GM03348 (cell line): ENCODE measurements at regions not wholly inside any gene's neighbourhood (a gene's known extent, or its start where the extent isn't known, plus 50 kb on each side); places are given as distances from the start of the nearest gene placed in this dataset.

Experiments
- DNase-seq: peaks from one replicate; pipeline ENCODE4 v3.0.0; 2012; ENCODE audit warnings: low spot score

DNA sequence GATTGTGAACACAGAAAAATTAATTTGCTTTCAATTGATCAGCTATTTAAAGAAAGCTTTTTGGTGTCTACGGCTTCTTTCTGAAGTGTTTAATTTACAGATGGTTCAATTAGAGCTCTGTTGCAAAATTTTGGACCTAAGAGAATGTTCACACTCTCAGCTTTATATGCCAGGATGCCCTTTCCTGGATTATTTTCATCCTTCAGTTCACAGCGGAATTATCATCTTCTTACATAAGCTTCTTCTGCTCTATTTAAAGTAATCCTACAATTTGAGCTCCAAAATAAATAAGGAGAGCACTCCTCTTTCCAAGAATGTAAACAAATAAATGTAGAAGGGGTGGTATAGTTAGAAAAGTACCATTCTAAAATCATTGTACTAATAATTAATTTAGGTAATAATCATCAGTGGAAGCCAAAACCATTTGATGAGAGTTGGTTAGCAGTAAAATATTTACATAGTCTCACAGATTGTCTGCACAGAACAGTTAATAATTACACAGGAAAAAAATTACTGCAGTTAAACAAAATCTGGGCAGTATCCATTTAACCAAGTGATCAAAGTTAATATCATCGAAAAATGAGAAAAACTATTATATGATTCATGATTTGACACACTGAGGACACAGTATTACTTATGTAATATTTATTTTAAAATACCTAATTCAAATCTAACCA is 298.0 kb upstream of the TMEM229A start:
- no peak for DNase-seq

DNA sequence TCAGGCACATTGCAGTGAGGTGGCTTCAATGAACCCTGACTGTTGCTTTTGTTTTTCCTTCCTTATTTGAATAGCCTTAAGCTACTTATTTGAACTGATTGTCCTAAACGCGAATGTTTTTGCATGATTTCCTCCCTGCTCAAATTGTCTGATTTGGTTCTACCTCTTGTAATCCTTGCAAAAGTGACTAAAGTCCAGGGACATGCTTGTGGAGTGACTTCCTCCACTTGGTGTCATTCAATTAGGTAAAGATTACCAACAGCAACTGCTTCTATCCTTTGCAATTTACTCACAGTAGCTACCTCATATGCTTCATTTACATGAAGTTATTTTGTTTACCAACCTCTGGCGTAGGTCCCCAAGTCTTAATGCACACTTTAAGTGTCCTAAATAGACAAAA is 295.9 kb upstream of the TMEM229A start:
- no peak for DNase-seq

DNA sequence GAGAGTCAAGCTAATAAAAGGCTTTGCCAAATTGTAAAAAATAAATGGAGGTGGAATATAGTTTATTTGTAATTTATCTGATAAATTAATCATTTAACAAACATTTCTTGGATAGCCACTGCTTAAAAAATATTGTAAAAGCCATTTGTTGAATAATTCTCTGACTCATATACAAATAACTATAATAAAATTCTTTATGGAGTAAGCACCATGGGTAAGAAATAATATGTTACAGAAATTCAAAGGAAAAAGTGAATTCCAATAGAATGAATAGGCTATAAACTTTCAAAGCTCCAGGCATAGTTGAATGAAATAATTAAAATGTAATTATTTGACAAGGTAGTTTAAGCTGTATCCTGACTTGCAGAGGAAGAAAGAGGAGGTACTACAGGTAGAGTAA is 291.4 kb upstream of the TMEM229A start:
- no peak for DNase-seq

- DNase-seq = no peak
These were observed 290.7 kb upstream of the TMEM229A start for GRCh38 chr7:124323597-124323996.

GRCh38 chr7:124322561-124322960 is 289.7 kb upstream of the TMEM229A start:
- DNase-seq = no peak

- no peak for DNase-seq
These were observed 286.0 kb upstream of the TMEM229A start for GRCh38 chr7:124318721-124319450.

DNA sequence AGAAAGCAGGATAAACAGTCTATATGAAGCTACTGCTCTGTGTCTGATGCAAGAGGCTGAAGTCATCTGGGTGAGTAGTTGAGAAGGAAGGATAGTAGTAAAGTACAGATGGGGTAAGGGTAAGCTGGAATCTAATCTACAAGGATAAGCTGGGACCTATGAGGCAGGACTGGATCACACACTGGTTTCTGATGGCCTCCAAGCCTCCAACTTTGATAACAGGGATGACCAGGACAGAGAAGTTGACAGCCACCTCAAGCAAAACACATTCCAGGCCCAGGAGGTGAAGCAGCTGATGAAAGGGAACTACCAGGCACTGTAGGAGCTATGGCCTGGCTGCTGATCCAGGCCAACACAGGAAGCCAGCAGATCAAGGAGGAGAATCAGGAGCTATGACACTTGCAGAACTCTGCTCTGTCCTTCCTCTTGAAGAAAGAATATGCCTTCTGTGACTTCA is 278.1 kb upstream of the TMEM229A start:
- DNase-seq = no peak

- DNase-seq = no peak
These were observed 275.5 kb upstream of the TMEM229A start for GRCh38 chr7:124308384-124308783.

GRCh38 chr7:124295289-124295688 is 262.4 kb upstream of the TMEM229A start:
- DNase-seq = no peak

GRCh38 chr7:124284937-124285336 is 252.1 kb upstream of the TMEM229A start:
- DNase-seq = no peak

DNA sequence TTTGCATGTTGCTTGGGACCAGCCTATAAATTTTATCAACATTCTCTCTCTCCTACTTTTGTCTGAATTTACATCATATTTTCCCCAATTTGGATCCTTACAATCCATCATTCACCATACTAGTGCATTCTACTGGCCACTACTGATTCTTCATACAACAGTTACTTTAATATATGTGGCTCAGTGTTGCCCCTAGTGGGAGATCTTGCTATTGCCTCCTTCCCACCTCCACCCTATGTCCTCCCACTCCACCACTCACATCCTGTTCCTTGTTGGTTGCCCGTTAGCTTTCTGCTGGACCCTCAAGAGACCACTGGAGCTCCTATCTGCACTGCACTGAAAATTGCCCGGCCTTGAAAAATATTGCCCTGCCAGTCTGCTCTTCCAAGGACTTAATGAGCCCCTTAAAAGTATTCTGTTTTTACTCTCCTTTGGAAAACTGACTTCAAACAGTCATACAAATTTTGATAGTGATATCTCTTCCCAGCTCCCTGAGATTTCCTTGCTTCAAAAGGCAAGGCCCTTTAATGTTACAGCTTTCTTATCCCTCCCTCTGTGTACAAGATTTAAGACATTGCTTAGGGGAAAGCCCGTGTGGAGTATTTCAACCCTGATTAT is 243.2 kb upstream of the TMEM229A start:
- DNase-seq = no peak

- no peak for DNase-seq
These were observed 242.5 kb upstream of the TMEM229A start for GRCh38 chr7:124275411-124275810.

DNA sequence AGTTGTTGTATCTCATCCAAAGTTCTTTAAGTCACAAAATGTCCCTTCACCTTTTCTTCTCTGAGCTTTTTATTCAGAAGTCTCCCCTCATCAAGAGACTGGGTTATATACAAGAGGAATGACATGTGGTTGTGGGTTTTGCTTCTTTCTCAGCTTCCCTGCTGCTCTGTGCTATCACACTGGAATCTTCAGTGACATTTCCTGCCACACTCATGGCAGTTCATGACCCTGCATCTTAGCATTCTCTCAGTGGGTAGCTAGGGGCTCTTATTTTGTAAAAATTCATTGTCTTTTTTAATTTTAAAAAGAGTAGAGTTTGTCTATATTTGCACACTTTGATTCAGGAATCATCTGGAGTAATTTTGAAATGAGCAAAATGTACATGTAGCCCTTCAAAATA is 236.9 kb upstream of the TMEM229A start:
- no peak for DNase-seq

- no peak for DNase-seq
These were observed 234.3 kb upstream of the TMEM229A start for GRCh38 chr7:124267154-124267553.

- DNase-seq = no peak
These were observed 230.5 kb upstream of the TMEM229A start for GRCh38 chr7:124263232-124263827.

DNA sequence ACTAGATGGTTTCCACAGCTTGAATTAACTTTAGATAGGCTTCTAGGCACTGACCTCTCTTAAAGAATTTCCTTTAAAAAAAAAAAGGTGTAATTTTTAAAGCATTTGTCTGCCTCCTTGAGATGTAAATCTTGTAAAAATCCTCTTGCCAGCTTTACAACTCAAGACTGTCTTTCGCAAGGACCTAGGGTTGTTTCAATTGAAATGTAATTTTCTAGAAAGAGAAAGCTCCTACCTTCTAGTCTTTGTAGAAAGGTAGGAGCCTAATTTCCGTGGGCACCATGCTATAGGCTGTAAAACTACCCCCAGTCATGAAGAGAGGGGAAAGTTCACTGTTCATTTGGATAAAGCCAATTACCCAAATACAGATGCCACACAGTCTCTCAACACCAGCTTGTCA is 228.8 kb upstream of the TMEM229A start:
- DNase-seq = no peak

GRCh38 chr7:124257638-124258308 is 224.9 kb upstream of the TMEM229A start:
- DNase-seq = no peak

DNA sequence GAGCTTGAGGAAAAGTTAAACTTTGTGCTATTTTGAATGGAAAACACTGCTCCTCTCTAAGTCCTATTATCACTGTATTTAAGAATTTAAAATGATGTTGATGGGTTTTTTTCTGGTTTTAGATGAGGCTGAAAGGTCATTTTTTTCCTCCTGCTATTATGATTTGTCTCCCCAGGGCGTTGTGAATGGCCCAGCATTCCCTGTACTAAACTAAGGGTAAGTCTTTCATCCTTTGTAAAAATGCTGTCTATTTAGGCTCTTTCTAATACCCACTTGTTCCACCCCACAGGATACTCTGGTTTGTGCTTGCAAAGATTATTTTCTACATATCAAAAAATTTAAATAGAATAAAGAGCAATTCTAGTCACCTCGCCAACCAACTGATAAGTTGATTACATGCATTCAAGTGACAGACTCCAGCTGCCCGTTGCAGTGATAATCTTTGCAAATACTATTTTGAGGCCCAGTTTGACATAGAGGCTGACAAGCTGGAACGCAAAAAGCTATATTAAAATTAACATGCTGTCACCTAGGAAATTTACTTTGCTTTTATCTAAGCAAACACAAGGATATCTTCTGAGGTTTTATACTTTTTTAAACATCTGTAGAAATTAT is 222.3 kb upstream of the TMEM229A start:
- no peak for DNase-seq

- no peak for DNase-seq
These were observed 221.5 kb upstream of the TMEM229A start for GRCh38 chr7:124254396-124254795.

GRCh38 chr7:124251636-124252035 is 218.8 kb upstream of the TMEM229A start:
- no peak for DNase-seq

DNA sequence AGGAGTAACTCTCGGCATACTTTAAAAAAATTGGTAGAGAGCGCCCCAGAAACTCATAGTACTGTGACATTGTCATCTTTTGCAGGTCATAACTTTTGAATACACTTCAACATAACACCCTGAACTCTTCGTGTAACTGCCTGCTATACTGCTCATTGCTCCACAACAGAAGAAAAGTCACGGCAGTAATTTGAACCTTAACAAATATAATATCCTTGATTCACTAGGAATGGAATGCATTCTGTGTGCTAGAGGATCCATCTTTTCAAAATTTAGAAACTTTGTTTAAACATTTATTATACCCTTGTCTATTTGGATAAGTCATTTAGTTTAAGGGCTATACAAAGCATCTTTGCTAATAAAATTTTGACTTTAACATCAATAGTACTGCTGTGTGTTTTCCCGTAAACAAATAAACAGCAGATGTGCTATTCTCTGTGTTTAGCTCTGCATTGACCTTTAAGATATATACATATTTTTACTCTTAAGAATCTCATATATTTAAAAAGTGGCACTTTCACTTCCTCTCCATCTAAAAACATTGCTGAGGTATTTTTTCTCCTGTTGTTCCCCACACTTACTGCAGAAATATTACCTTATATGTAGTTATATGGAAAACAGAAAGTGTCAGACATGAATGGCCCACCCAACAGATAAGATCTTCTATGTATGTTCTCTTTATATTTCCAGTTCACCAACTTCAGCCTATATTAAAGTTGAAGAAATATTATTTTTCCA is 217.6 kb upstream of the TMEM229A start:
- DNase-seq = no peak
